Thymus (tissue), 11 donors: ENCODE measurements at regions not wholly inside any gene's neighbourhood (a gene's known extent, or its start where the extent isn't known, plus 50 kb on each side); places are given as distances from the start of the nearest gene placed in this dataset.

Experiments used
- DNase-seq, 9 donors: peaks; one replicate each; pipeline ENCODE4 v3.0.0-alpha.2; 2013; ENCODE audit warnings: low spot score in 9 of 9, low read depth in 6 of 9, missing footprints in 1 of 9
- H3K27ac ChIP-seq, 2 donors: one replicate each; pipeline ENCODE4 v1.5.1; 2013; ENCODE audit warnings: control low read depth in 1 of 2, low read depth in 1 of 2, low read length in 1 of 2, mild to moderate bottlenecking in 1 of 2, moderate library complexity in 1 of 2
- H3K27me3 ChIP-seq, 2 donors: one replicate each; pipeline ENCODE4 v1.5.1; 2013; ENCODE audit warnings: low read length in 1 of 2; ENCODE audit not compliant: control insufficient read depth in 2 of 2, insufficient read depth in 1 of 2
- H3K36me3 ChIP-seq, 2 donors: one replicate each; pipeline ENCODE4 v1.5.1; 2013; ENCODE audit warnings: low read length in 1 of 2, mild to moderate bottlenecking in 1 of 2, moderate library complexity in 1 of 2; ENCODE audit not compliant: control insufficient read depth in 2 of 2, insufficient read depth in 2 of 2
- H3K4me1 ChIP-seq, 2 donors: one replicate each; pipeline ENCODE4 v1.5.1; 2013; ENCODE audit warnings: low read length in 2 of 2; ENCODE audit not compliant: control insufficient read depth in 2 of 2, insufficient read depth in 2 of 2
- H3K4me3 ChIP-seq, 2 donors: one replicate each; pipeline ENCODE4 v1.5.1; 2013; ENCODE audit warnings: low read length in 2 of 2, control low read depth in 1 of 2, mild to moderate bottlenecking in 1 of 2
- H3K9me3 ChIP-seq, 2 donors: one replicate each; pipeline ENCODE4 v1.5.1; 2013; ENCODE audit warnings: low read length in 1 of 2, mild to moderate bottlenecking in 1 of 2; ENCODE audit not compliant: control insufficient read depth in 2 of 2, insufficient read depth in 1 of 2
- WGBS: extraction: QIAGEN DNeasy Blood & Tissue Kit; methylation state at CpG from one replicate; pipeline ENCODE4 v1.1.7; 2013; 5-methylcytosine and 5-hydroxymethylcytosine counted together
- donor health status: healthy.

- 91% methylated on average over 4 of the region's 4 CpGs for WGBS
- Histone ChIP-seq H3K4me1 (no peaks in the 10 kb centered on the region), H3K27me3 (no peaks in the 10 kb centered on the region), H3K27ac (no peak overlapping the region), H3K36me3 (no peaks in the 10 kb centered on the region), H3K9me3 (no peaks in the 10 kb centered on the region), H3K4me3 (no peak overlapping the region)
- DNase-seq: no peak
These were observed 177.0 kb downstream of the HAPSTR1 start for GRCh38 chr16:9268446-9268845.

GRCh38 chr16:9270424-9270823, 179.0 kb downstream of the HAPSTR1 start:
- no peaks in the 10 kb centered on the region for H3K36me3 ChIP-seq
- no peak overlapping the region for H3K27ac ChIP-seq
- WGBS: 88% methylated on average over 2 of the region's 2 CpGs
- no peak overlapping the region for H3K4me3 ChIP-seq
- DNase-seq: no peak
- no peaks in the 10 kb centered on the region for H3K9me3 ChIP-seq
- no peaks in the 10 kb centered on the region for H3K27me3 ChIP-seq
- H3K4me1 ChIP-seq: no peaks in the 10 kb centered on the region

- no peak for DNase-seq
- 100% methylated on average over 1 of the region's 1 CpG for WGBS
- no peaks in the 10 kb centered on the region for H3K36me3 ChIP-seq
- no peak overlapping the region for H3K27ac ChIP-seq
- no peaks in the 10 kb centered on the region for H3K27me3 ChIP-seq
- no peak overlapping the region for H3K4me3 ChIP-seq
- no peaks in the 10 kb centered on the region for H3K4me1 ChIP-seq
- no peaks in the 10 kb centered on the region for H3K9me3 ChIP-seq
These were observed 179.5 kb downstream of the HAPSTR1 start for GRCh38 chr16:9270941-9271340.

GRCh38 chr16:9271841-9272240, 180.4 kb downstream of the HAPSTR1 start:
- H3K9me3 ChIP-seq: no peaks in the 10 kb centered on the region
- no peaks in the 10 kb centered on the region for H3K36me3 ChIP-seq
- H3K4me3 ChIP-seq: no peak overlapping the region
- no peaks in the 10 kb centered on the region for H3K27me3 ChIP-seq
- H3K4me1 ChIP-seq: no peaks in the 10 kb centered on the region
- whole genome bisulfite sequencing: 83% methylated on average over 3 of the region's 3 CpGs
- H3K27ac ChIP-seq: no peak overlapping the region
- no peak for DNase-seq

GRCh38 chr16:9275377-9275776, 183.9 kb downstream of the HAPSTR1 start:
- H3K27ac ChIP-seq: no peak overlapping the region
- no peaks in the 10 kb centered on the region for H3K36me3 ChIP-seq
- H3K4me1 ChIP-seq: no peaks in the 10 kb centered on the region
- no peak for DNase-seq
- H3K27me3 ChIP-seq: no peaks in the 10 kb centered on the region
- no peak overlapping the region for H3K4me3 ChIP-seq
- no peaks in the 10 kb centered on the region for H3K9me3 ChIP-seq
- 75% methylated on average over 7 of the region's 7 CpGs for WGBS

- H3K4me1 ChIP-seq: no peaks in the 10 kb centered on the region
- H3K9me3 ChIP-seq: no peaks in the 10 kb centered on the region
- DNase-seq: no peak
- 82% methylated on average over 4 of the region's 4 CpGs for WGBS
- no peaks in the 10 kb centered on the region for H3K27me3 ChIP-seq
- no peak overlapping the region for H3K27ac ChIP-seq
- H3K36me3 ChIP-seq: no peaks in the 10 kb centered on the region
- no peak overlapping the region for H3K4me3 ChIP-seq
These were observed 184.4 kb downstream of the HAPSTR1 start for GRCh38 chr16:9275816-9276354.

GRCh38 chr16:9279291-9280068, 188.0 kb downstream of the HAPSTR1 start:
- Histone ChIP-seq H3K36me3 (no peaks in the 10 kb centered on the region), H3K4me1 (no peaks in the 10 kb centered on the region), H3K9me3 (no peaks in the 10 kb centered on the region), H3K27ac (no peak overlapping the region), H3K4me3 (no peak overlapping the region), H3K27me3 (no peaks in the 10 kb centered on the region)
- WGBS: 73% methylated on average over 5 of the region's 5 CpGs
- no peak for DNase-seq

GRCh38 chr16:9280069-9280466, 188.6 kb downstream of the HAPSTR1 start:
- Histone ChIP-seq H3K27ac (no peak overlapping the region), H3K36me3 (no peaks in the 10 kb centered on the region), H3K9me3 (no peaks in the 10 kb centered on the region), H3K4me3 (no peak overlapping the region), H3K4me1 (no peaks in the 10 kb centered on the region), H3K27me3 (no peaks in the 10 kb centered on the region)
- DNase-seq: no peak
- WGBS: 88% methylated on average over 3 of the region's 3 CpGs

- WGBS: 76% methylated on average over 3 of the region's 3 CpGs
- H3K9me3 ChIP-seq: no peaks in the 10 kb centered on the region
- H3K36me3 ChIP-seq: no peaks in the 10 kb centered on the region
- H3K27me3 ChIP-seq: no peaks in the 10 kb centered on the region
- no peak for DNase-seq
- H3K4me3 ChIP-seq: no peak overlapping the region
- no peaks in the 10 kb centered on the region for H3K4me1 ChIP-seq
- no peak overlapping the region for H3K27ac ChIP-seq
These were observed 195.5 kb downstream of the HAPSTR1 start for GRCh38 chr16:9286930-9287329.
